GM12872 (cell line): ENCODE measurements at regions not wholly inside any gene's neighbourhood (a gene's known extent, or its start where the extent isn't known, plus 50 kb on each side); places are given as distances from the start of the nearest gene placed in this dataset.

Experiments
- TF ChIP-seq, protein P1 (sequence below): IDR thresholded peaks from 3 replicates; pipeline ENCODE4 v1.5.1; 2011; ENCODE audit warnings: low read depth, mild to moderate bottlenecking, low read length, moderate library complexity; ENCODE audit not compliant: insufficient read depth

DNA sequence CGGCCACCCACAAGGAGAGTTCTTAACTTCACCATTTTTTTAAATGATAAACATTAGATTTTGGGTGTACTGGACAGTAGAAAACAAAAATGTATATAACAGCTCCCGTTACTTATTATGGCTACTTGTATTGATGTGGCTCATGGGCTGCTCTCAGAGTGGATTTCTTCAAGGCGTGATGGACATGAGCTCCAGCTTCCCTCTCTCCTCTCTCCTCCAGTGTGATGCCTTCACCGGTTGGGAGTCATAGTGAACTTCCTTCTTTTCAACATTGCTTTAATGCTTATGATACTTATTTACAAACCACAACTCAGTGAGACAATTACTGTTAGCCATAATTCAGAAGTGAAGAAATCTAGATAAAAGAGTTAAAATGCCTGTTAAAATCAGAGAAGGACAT lies 515.2 kb downstream of the RNF144A start:
- TF ChIP-seq, protein P1, sequence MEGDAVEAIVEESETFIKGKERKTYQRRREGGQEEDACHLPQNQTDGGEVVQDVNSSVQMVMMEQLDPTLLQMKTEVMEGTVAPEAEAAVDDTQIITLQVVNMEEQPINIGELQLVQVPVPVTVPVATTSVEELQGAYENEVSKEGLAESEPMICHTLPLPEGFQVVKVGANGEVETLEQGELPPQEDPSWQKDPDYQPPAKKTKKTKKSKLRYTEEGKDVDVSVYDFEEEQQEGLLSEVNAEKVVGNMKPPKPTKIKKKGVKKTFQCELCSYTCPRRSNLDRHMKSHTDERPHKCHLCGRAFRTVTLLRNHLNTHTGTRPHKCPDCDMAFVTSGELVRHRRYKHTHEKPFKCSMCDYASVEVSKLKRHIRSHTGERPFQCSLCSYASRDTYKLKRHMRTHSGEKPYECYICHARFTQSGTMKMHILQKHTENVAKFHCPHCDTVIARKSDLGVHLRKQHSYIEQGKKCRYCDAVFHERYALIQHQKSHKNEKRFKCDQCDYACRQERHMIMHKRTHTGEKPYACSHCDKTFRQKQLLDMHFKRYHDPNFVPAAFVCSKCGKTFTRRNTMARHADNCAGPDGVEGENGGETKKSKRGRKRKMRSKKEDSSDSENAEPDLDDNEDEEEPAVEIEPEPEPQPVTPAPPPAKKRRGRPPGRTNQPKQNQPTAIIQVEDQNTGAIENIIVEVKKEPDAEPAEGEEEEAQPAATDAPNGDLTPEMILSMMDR: no peak

- TF ChIP-seq, protein P1: no peak
Observed at GRCh38 chr2:7436096-7436906, 519.1 kb downstream of the RNF144A start.

GRCh38 chr2:7437141-7437540 lies 519.9 kb downstream of the RNF144A start:
- TF ChIP-seq, protein P1: no peak

DNA sequence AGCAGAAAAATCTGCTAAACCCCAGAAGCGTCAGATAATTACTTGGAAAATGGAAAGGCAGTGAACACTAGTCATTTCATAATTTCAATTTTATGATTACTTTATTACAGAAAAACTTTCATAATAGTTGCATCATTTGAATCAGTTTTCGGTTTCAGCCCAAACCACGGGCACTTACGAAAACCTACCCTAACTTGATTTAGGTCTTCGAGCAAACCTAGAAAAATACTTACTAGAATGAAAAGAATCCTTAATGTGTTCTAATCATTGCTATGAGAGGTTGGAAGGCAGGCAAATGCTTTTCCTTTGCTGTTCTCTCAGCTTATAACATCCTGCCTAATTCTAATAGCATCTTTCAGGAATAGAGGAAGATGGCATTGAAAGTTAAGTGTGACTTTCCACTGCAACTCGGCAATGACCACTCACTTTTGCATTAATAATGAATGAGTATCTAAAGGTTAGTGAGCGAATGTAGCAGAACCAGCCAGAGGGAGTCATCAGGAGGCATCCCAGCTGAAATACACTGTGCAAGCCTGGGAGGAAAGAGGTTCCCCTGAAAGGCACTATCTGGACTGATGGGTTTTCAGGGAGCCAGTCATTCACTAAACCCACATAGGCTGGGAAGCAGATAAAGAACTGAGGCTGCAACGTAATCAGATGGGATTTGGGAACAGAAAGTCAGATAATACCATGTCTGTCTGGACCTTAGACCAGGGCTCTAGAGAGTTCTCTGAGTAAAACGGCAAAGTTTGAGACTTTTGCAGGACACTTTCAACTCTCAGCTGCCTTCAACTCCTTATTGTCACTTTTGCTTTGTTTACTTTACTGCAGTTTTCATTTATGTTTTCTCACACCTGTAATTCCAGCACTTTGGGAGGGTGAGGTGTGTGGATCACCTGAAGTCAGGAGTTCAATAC lies 520.8 kb downstream of the RNF144A start:
- TF ChIP-seq, protein P1: no peak

GRCh38 chr2:7438855-7439254 lies 521.6 kb downstream of the RNF144A start:
- TF ChIP-seq, protein P1: no peak

- TF ChIP-seq, protein P1: no peak
Observed at GRCh38 chr2:7440977-7441376, 523.8 kb downstream of the RNF144A start.

DNA sequence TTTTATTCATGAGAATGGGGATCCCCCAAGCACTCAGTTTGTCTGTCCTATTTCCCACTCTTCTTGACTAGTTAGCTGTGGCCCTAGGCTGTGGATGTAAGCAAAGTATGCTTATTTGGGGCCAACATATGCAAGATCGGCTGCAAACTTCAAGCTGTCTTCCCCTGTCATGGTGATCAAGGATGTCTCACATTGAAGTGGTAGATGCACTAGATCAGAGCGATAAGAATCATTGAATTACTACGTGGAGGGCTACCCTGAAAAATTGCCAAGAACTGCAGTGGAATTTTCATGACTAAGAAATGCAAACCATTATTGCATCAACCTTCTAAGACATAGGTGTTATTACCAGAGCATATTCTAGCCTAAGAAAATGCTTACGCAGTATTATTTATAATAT lies 527.4 kb downstream of the RNF144A start:
- TF ChIP-seq, protein P1: no peak
